Psoas muscle (tissue), 7 donors: ENCODE measurements at regions not wholly inside any gene's neighbourhood (a gene's known extent, or its start where the extent isn't known, plus 50 kb on each side); places are given as distances from the start of the nearest gene placed in this dataset.

Experiments
- ATAC-seq, 4 donors: fragments of 200-7000 bp; cut with Tn5 transposase; one replicate each; pipeline ENCODE4 v1.9.1; 2020; ENCODE audit warnings: moderate library complexity in 3 of 4, mild to moderate bottlenecking in 2 of 4
- DNase-seq, 2 donors: peaks; one replicate each; pipeline ENCODE4 v3.0.0-alpha.2; 2020
- H3K27ac ChIP-seq: fragments of 200-600 bp; one replicate; pipeline ENCODE4 v1.8.0; 2022
- H3K27me3 ChIP-seq, 3 donors: fragments of 200-600 bp in 1 of 3; one replicate each; pipeline versions ENCODE4 v1.6.1 to v1.8.0; 2013 to 2022; ENCODE audit warnings: low read length in 2 of 3, mild to moderate bottlenecking in 2 of 3, moderate library complexity in 1 of 3; ENCODE audit not compliant: insufficient read depth in 3 of 3
- H3K36me3 ChIP-seq, 2 donors: fragments of 200-600 bp in 1 of 2; one replicate each; pipeline versions ENCODE4 v1.6.1 to v1.8.0; 2013 to 2022; ENCODE audit warnings: low read depth in 1 of 2, mild to moderate bottlenecking in 1 of 2, moderate library complexity in 1 of 2; ENCODE audit not compliant: insufficient read depth in 1 of 2
- H3K4me1 ChIP-seq: fragments of 200-600 bp; one replicate; pipeline ENCODE4 v1.8.0; 2022
- H3K4me3 ChIP-seq: fragments of 200-600 bp; one replicate; pipeline ENCODE4 v1.8.0; 2022; ENCODE audit warnings: mild to moderate bottlenecking
- H3K9me3 ChIP-seq: fragments of 200-600 bp; one replicate; pipeline ENCODE4 v1.8.0; 2022
- WGBS, 3 donors: extraction: QIAGEN DNeasy Blood & Tissue Kit; methylation state at CpG; one replicate each; pipeline versions ENCODE4 v1.1.6 to v1.1.7; 2013; 5-methylcytosine and 5-hydroxymethylcytosine counted together
- intact Hi-C, 2 donors: fragments of 100-400 bp; cut with DNase I; formaldehyde crosslinking; loops; one replicate each; pipeline versions ENCODE4 v1.11.0 to v1.14.2; 2022
- TF ChIP-seq, protein P1 (sequence below): fragments of 200-600 bp; IDR thresholded peaks from one replicate; pipeline ENCODE4 v1.8.0; 2022; ENCODE audit warnings: antibody characterized with exemption
- donor health status: healthy with polysubstance abuse.
- donor health status: DM: no; HTN: no; CAD: no; lungs with moderate emphysema.
- donor health status: Bipolar disorder and iron deficiency.
- donor health status: healthy.
- donor health status: DM: yes; HTN: yes; CAD: no.
- donor health status: DM: no; HTN: no; CAD: no.
- donor health status: DM: yes; HTN: yes; CAD: no.

- peaks cover 0 to 1% (median 0%) of the 10 kb centered on the region in 3 donors for H3K27me3 ChIP-seq
- H3K9me3 ChIP-seq = no peaks in the 10 kb centered on the region
- intact Hi-C loops = no loop called here
- H3K4me3 ChIP-seq = no peak overlapping the region
- no peaks in the 10 kb centered on the region for H3K36me3 ChIP-seq
- no peak for DNase-seq
- 79 to 87% (median 82%) methylated on average over 2 of the region's 2 CpGs for WGBS, 3 donors
- TF ChIP-seq, protein P1, sequence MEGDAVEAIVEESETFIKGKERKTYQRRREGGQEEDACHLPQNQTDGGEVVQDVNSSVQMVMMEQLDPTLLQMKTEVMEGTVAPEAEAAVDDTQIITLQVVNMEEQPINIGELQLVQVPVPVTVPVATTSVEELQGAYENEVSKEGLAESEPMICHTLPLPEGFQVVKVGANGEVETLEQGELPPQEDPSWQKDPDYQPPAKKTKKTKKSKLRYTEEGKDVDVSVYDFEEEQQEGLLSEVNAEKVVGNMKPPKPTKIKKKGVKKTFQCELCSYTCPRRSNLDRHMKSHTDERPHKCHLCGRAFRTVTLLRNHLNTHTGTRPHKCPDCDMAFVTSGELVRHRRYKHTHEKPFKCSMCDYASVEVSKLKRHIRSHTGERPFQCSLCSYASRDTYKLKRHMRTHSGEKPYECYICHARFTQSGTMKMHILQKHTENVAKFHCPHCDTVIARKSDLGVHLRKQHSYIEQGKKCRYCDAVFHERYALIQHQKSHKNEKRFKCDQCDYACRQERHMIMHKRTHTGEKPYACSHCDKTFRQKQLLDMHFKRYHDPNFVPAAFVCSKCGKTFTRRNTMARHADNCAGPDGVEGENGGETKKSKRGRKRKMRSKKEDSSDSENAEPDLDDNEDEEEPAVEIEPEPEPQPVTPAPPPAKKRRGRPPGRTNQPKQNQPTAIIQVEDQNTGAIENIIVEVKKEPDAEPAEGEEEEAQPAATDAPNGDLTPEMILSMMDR = no peak
- ATAC-seq = no peak
- H3K27ac ChIP-seq = no peak overlapping the region
- H3K4me1 ChIP-seq = no peaks in the 10 kb centered on the region
These were observed 107.5 kb downstream of the SETD4 start for GRCh38 chr21:35952651-35953340.

- TF ChIP-seq, protein P1 = no peak
- no peaks in the 10 kb centered on the region for H3K4me1 ChIP-seq
- DNase-seq (no peak), ATAC-seq (no peak)
- intact Hi-C loops = no loop called here
- H3K36me3 ChIP-seq = no peaks in the 10 kb centered on the region
- H3K9me3 ChIP-seq = no peaks in the 10 kb centered on the region
- 70 to 91% (median 83%) methylated on average over 1 of the region's 1 CpG for whole genome bisulfite sequencing, 3 donors
- no peak overlapping the region for H3K27ac ChIP-seq
- no peak overlapping the region for H3K4me3 ChIP-seq
- H3K27me3 ChIP-seq = no peaks in the 10 kb centered on the region
These were observed 111.3 kb downstream of the SETD4 start for GRCh38 chr21:35948982-35949381.

DNA sequence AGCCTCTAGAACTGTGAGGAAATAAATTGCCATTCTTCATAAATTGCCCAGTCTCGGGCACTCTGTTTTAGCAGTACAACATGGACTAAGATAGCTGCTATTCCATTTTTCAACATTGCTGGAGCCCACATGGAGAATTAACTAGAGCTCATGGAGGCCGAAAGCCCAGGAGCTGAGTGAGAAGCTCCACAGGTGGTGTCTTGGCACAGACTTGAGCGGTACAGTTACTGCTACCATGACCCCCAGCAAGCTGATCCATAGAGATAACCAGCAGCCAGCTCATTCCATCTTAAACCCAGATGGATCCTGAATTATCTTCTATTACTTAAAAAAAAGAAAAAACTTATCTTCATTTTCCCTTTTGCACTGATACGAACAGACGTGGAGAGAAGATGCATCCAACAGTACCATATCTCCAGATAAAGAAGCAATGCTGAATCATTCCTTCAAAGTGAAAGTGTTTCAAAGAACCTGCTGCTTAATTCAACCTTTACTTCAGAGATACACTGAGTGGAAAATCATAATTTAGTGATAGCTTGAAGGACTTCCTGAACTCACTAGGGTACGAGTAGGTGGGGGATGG is 115.1 kb downstream of the SETD4 start:
- H3K4me1 ChIP-seq = no peaks in the 10 kb centered on the region
- TF ChIP-seq, protein P1 = no peak
- no peaks in the 10 kb centered on the region for H3K27me3 ChIP-seq
- intact Hi-C loops = no loop called here
- WGBS, 3 donors = 75 to 88% (median 76%) methylated on average over 6 of the region's 6 CpGs
- H3K9me3 ChIP-seq = no peaks in the 10 kb centered on the region
- H3K27ac ChIP-seq = no peak overlapping the region
- DNase-seq = no peak
- H3K36me3 ChIP-seq = no peaks in the 10 kb centered on the region
- H3K4me3 ChIP-seq = no peak overlapping the region
- no peak for ATAC-seq

DNA sequence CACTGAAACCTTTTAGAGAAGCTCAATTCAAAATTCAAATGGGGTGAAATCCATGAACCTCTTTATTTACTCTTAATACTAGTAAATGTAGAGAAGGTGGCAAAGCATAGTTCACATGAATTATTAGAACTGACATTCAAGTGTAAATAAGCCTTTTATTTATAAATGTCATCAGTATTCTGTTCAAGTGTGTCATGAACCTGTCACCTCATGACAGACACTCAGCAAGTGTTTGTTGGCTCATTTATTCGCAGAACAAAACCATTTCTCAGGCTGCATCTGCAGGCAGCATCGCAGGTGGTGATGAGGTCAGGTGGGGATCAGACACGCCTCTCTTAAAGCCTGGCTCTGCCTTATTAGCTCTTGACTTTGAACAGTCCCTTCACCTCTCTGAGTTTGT is 116.6 kb downstream of the SETD4 start:
- H3K9me3 ChIP-seq = no peaks in the 10 kb centered on the region
- TF ChIP-seq, protein P1 = no peak
- H3K27me3 ChIP-seq = no peaks in the 10 kb centered on the region
- no peak overlapping the region for H3K4me3 ChIP-seq
- H3K27ac ChIP-seq = no peak overlapping the region
- no peaks in the 10 kb centered on the region for H3K4me1 ChIP-seq
- 71 to 81% (median 74%) methylated on average over 3 of the region's 3 CpGs for WGBS, 3 donors
- ATAC-seq (no peak), DNase-seq (no peak)
- H3K36me3 ChIP-seq = no peaks in the 10 kb centered on the region
- intact Hi-C loops = loop anchor here in 1 of 2 donors (5.0 kb wide), 1 partner anchor 1201 kb away; no protein-coding TSS in a partner anchor
